Uterus (tissue), 3 donors: ENCODE measurements at regions not wholly inside any gene's neighbourhood (a gene's known extent, or its start where the extent isn't known, plus 50 kb on each side); places are given as distances from the start of the nearest gene placed in this dataset.

Experiments
- DNase-seq, 2 donors: peaks; one replicate each; pipeline ENCODE4 v3.0.0-alpha.2; 2019 to 2020
- H3K27ac ChIP-seq, 2 donors: fragments of 200-600 bp; sonication (generic); 1 replicate in 1 of 2; 2 replicates in 1 of 2; pipeline ENCODE4 v1.5.1; 2016 to 2018
- H3K27me3 ChIP-seq, 2 donors: fragments of 200-600 bp; sonication (generic); one replicate each; pipeline ENCODE4 v1.5.1; 2018 to 2019; ENCODE audit warnings: control low read depth in 1 of 2
- H3K36me3 ChIP-seq, 2 donors: fragments of 200-600 bp; sonication (generic); one replicate each; pipeline ENCODE4 v1.5.1; 2019; ENCODE audit warnings: control low read depth in 1 of 2
- H3K4me1 ChIP-seq, 2 donors: fragments of 200-600 bp; sonication (generic); one replicate each; pipeline ENCODE4 v1.5.1; 2018 to 2019; ENCODE audit warnings: control low read depth in 1 of 2
- H3K4me3 ChIP-seq, 2 donors: fragments of 200-600 bp; sonication (generic); 1 replicate in 1 of 2; 2 replicates in 1 of 2; pipeline ENCODE4 v1.5.1; 2018 to 2019; ENCODE audit warnings: mild to moderate bottlenecking in 1 of 2
- H3K9me3 ChIP-seq, 2 donors: fragments of 200-600 bp; sonication (generic); one replicate each; pipeline ENCODE4 v1.5.1; 2019; ENCODE audit warnings: control low read depth in 1 of 2
- CTCF ChIP-seq, 4 experiments: fragments of 200-600 bp in 2 of 4; fragments of 450-650 bp in 2 of 4; sonication (generic) in 2 of 4; IDR thresholded peaks; one replicate each; pipeline ENCODE4 v1.5.1; 2016 to 2019; ENCODE audit warnings: antibody characterized with exemption in 4 of 4, mild to moderate bottlenecking in 2 of 4, moderate library complexity in 1 of 4
- POLR2A ChIP-seq, 2 donors: fragments of 450-650 bp; IDR thresholded peaks; one replicate each; pipeline ENCODE4 v1.6.1; 2016; ENCODE audit warnings: antibody characterized with exemption in 2 of 2, mild to moderate bottlenecking in 1 of 2, moderate library complexity in 1 of 2
- intact Hi-C: fragments of 100-400 bp; cut with DNase I; formaldehyde crosslinking; loops from one replicate; pipeline ENCODE4 v1.15.1; 2023; ENCODE audit warnings: low total_unique reads
- donor health status: DM: yes; HTN: yes; CAD: no.

- H3K36me3 ChIP-seq: no peaks in the 10 kb centered on the region
- H3K27me3 ChIP-seq: no peaks in the 10 kb centered on the region
- no peak for TF ChIP-seq POLR2A (IDR thresholded peaks at IDR 0.05)
- no peak for TF ChIP-seq CTCF (IDR thresholded peaks at IDR 0.05)
- H3K27ac ChIP-seq: no peak overlapping the region
- H3K4me1 ChIP-seq: no peaks in the 10 kb centered on the region
- intact Hi-C loops: no loop called here
- H3K4me3 ChIP-seq: no peak overlapping the region
- no peaks in the 10 kb centered on the region for H3K9me3 ChIP-seq
- no peak for DNase-seq
These were observed 986.5 kb downstream of the TDRD15 start for GRCh38 chr2:22110244-22110651.

GRCh38 chr2:22124003-22124402, 1000.2 kb downstream of the TDRD15 start:
- H3K9me3 ChIP-seq: no peaks in the 10 kb centered on the region
- H3K36me3 ChIP-seq: no peaks in the 10 kb centered on the region
- no peaks in the 10 kb centered on the region for H3K4me1 ChIP-seq
- no peak overlapping the region for H3K4me3 ChIP-seq
- no peak overlapping the region for H3K27ac ChIP-seq
- DNase-seq: no peak
- TF ChIP-seq POLR2A (IDR thresholded peaks at IDR 0.05): no peak
- TF ChIP-seq CTCF (IDR thresholded peaks at IDR 0.05): no peak
- H3K27me3 ChIP-seq: no peaks in the 10 kb centered on the region
- intact Hi-C loops: no loop called here

GRCh38 chr2:22126106-22126505, 1002.3 kb downstream of the TDRD15 start:
- intact Hi-C loops: no loop called here
- TF ChIP-seq POLR2A (IDR thresholded peaks at IDR 0.05) (no peak), CTCF (IDR thresholded peaks at IDR 0.05) (no peak)
- Histone ChIP-seq H3K9me3 (no peaks in the 10 kb centered on the region), H3K36me3 (no peaks in the 10 kb centered on the region), H3K4me1 (no peaks in the 10 kb centered on the region), H3K27me3 (no peaks in the 10 kb centered on the region), H3K4me3 (no peak overlapping the region), H3K27ac (no peak overlapping the region)
- no peak for DNase-seq

GRCh38 chr2:22126978-22127377, 1003.2 kb downstream of the TDRD15 start:
- DNase-seq: no peak
- intact Hi-C loops: no loop called here
- no peaks in the 10 kb centered on the region for H3K36me3 ChIP-seq
- H3K27me3 ChIP-seq: no peaks in the 10 kb centered on the region
- no peak overlapping the region for H3K27ac ChIP-seq
- TF ChIP-seq POLR2A (IDR thresholded peaks at IDR 0.05) (no peak), CTCF (IDR thresholded peaks at IDR 0.05) (no peak)
- H3K4me3 ChIP-seq: no peak overlapping the region
- no peaks in the 10 kb centered on the region for H3K9me3 ChIP-seq
- no peaks in the 10 kb centered on the region for H3K4me1 ChIP-seq

GRCh38 chr2:22134421-22134820, 1010.7 kb downstream of the TDRD15 start:
- intact Hi-C loops: no loop called here
- Histone ChIP-seq H3K27ac (no peak overlapping the region), H3K36me3 (no peaks in the 10 kb centered on the region), H3K4me3 (no peak overlapping the region), H3K4me1 (no peaks in the 10 kb centered on the region), H3K27me3 (no peaks in the 10 kb centered on the region), H3K9me3 (no peaks in the 10 kb centered on the region)
- no peak for DNase-seq
- no peak for TF ChIP-seq POLR2A (IDR thresholded peaks at IDR 0.05)
- TF ChIP-seq CTCF (IDR thresholded peaks at IDR 0.05): no peak
